ENCODE measurements at regions not wholly inside any gene's neighbourhood (a gene's known extent, or its start where the extent isn't known, plus 50 kb on each side); places are given as distances from the start of the nearest gene placed in this dataset.

DNA sequence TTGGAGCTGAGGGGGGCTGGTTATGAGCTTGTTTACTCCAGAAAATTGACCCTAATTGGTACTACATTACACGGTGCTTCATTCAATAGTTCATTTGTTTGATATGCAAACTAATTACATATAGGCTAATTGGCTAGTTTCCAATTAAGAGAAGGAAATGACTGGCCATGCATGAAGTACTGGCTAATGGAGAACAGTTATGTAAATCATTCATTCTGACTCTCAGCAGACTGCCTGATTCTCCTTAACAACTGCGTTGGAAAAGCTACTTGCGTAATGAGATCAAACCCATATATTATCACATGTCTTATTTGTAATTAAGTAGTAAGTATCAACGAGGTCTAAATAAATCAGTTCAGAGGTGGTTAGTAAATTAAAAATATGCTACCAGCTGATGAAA is 81.8 kb upstream of the CTTNBP2 start:
- FAIRE-seq (no peak), DNase-seq (ENCODE audit: insufficient read length, low spot score) (no peak)
- TF ChIP-seq, protein P1, sequence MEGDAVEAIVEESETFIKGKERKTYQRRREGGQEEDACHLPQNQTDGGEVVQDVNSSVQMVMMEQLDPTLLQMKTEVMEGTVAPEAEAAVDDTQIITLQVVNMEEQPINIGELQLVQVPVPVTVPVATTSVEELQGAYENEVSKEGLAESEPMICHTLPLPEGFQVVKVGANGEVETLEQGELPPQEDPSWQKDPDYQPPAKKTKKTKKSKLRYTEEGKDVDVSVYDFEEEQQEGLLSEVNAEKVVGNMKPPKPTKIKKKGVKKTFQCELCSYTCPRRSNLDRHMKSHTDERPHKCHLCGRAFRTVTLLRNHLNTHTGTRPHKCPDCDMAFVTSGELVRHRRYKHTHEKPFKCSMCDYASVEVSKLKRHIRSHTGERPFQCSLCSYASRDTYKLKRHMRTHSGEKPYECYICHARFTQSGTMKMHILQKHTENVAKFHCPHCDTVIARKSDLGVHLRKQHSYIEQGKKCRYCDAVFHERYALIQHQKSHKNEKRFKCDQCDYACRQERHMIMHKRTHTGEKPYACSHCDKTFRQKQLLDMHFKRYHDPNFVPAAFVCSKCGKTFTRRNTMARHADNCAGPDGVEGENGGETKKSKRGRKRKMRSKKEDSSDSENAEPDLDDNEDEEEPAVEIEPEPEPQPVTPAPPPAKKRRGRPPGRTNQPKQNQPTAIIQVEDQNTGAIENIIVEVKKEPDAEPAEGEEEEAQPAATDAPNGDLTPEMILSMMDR (IDR thresholded peaks at IDR 0.05; ENCODE audit: insufficient read depth, missing control alignments) = no peak

DNA sequence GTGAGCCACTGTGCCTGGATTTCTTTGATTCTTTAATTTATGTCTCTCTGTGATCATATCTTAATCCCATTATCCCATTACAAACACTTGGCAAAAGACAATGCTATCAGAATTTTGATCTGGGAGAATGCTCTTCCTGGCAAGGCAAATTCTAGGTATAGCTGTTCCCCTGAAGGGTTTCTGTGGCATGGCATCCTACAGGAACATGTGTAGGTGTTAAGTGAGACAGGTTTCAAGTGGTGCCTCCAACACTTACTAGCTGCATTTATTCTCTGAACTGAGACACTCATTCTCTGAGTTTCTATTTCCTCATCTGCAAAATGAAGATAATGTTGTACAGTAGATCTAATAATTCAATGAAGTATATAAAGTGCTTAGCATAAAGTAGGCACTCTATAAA is 87.1 kb upstream of the CTTNBP2 start:
- no peak for FAIRE-seq
- DNase-seq (ENCODE audit: insufficient read length, low spot score) = no peak
- TF ChIP-seq, protein P1 (IDR thresholded peaks at IDR 0.05; ENCODE audit: insufficient read depth, missing control alignments) = no peak

DNA sequence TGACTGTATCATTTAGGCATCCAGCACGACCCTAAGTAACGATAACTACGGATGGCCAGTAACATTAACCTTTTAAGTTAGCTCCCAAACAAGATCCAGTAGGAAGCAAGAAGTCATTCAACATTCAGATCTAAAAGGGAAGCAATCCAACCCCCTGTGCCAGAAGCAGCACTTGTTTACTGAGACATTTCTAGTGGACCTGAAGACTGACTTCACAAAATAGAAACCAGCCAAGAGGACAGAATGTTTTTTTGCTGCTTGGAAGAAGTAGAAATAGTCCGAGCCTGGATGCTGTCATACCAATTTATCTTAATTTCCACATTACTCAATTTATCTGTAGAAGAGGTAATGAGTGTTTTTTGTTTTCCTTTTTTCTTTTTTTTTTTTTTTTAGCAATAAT is 88.0 kb upstream of the CTTNBP2 start:
- FAIRE-seq (no peak), DNase-seq (ENCODE audit: insufficient read length, low spot score) (no peak)
- TF ChIP-seq, protein P1 (IDR thresholded peaks at IDR 0.05; ENCODE audit: insufficient read depth, missing control alignments) = no peak

DNA sequence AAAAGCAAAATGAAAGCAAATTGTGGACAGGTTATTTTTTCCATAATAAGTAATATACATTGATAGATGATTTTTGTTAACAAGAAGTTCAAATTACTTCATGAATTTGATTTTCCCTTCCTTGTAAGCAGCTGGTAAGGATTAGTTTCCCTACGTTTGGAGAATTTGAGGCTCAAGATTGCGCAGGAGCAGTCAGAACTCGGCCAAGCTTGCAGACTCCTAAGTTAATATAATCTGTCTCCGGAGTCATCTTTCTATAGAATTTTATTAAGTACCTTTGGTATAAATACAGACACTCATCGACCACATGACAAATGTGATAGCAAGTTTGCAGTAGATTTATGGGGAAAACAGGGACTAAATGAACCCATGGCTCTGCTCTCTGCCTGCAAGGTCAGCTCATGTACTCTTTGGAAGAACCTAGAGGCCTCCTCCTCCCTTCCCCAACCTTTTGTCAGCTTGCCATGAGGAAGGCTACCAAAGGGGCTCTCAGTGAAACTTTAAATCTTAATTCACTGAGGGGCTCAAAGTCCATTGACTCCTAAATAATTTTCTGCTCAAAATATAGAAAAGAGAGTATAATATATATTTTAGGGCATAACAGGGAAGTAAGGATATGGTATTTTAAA is 89.2 kb upstream of the CTTNBP2 start:
- FAIRE-seq (no peak), DNase-seq (ENCODE audit: insufficient read length, low spot score) (no peak)
- TF ChIP-seq, protein P1 (IDR thresholded peaks at IDR 0.05; ENCODE audit: insufficient read depth, missing control alignments) = no peak

DNA sequence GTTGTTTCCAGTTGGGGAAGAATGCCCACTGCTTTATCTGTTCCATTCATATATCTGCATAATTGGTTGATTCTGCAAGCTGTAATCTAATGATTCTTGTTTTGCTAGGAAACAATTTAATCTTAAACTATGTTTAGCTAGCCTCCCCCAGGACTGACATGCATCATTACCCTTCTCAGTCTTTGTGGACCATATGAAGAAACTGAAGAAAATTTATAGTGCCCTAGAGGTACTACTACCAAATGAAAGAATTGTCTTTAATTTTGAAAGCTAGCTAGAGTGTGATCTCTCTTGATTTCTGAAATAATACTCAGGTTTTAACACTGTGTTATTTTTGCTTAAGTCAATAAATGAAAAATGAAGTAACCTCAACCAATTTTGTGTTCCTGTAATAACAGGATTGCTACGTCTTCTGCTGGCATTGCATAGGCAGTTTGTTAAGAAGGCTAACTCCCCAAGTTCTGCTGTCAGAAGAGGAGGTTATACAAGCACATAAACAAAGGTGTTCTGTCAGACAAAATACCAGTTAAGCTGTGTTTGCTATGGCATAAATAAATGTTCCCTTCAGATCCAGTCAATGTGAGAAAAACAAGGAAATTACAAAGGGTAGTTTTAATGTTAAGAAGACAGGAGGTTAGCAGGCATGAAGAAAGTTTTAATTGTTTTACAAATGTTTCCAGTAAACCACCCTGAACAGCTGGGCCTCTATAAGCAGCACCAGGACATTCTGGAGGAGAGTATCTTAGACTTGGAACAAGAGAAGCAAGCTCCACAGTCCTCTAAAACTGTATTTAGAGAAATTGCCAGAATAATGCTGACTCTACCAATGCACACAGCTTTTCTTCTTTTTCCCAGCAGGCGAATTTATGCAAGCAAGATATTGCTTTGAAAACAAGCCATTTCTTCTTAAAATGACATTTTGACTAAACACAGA is 90.3 kb upstream of the CTTNBP2 start:
- no peak for DNase-seq (ENCODE audit: insufficient read length, low spot score)
- FAIRE-seq = no peak
- TF ChIP-seq, protein P1 (IDR thresholded peaks at IDR 0.05; ENCODE audit: insufficient read depth, missing control alignments) = no peak

DNA sequence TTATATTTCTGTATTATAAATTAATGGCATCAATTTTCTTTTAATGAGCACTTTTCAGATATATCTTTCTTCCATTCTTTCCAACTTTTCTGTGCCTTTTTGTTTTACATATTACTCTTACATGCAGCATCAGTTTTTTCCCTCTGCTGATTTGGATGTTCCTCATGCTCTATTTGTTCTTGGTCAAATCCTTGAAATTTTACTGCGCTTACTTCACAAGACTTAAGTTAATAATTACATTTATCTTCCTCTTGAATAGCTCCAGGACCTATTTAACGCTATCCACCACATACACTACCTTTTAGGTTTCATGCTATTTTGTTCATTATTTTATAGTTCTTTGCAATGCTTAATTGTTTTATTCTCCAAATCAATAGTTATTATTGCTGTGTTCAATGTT is 97.6 kb upstream of the CTTNBP2 start:
- FAIRE-seq (no peak), DNase-seq (ENCODE audit: insufficient read length, low spot score) (no peak)
- TF ChIP-seq, protein P1 (IDR thresholded peaks at IDR 0.05; ENCODE audit: insufficient read depth, missing control alignments) = no peak
